ENCODE measurements at regions not wholly inside any gene's neighbourhood (a gene's known extent, or its start where the extent isn't known, plus 50 kb on each side); places are given as distances from the start of the nearest gene placed in this dataset.

GRCh38 chr5:89191374-89191773, 308.4 kb upstream of the MEF2C start:
- TF ChIP-seq, protein P1, sequence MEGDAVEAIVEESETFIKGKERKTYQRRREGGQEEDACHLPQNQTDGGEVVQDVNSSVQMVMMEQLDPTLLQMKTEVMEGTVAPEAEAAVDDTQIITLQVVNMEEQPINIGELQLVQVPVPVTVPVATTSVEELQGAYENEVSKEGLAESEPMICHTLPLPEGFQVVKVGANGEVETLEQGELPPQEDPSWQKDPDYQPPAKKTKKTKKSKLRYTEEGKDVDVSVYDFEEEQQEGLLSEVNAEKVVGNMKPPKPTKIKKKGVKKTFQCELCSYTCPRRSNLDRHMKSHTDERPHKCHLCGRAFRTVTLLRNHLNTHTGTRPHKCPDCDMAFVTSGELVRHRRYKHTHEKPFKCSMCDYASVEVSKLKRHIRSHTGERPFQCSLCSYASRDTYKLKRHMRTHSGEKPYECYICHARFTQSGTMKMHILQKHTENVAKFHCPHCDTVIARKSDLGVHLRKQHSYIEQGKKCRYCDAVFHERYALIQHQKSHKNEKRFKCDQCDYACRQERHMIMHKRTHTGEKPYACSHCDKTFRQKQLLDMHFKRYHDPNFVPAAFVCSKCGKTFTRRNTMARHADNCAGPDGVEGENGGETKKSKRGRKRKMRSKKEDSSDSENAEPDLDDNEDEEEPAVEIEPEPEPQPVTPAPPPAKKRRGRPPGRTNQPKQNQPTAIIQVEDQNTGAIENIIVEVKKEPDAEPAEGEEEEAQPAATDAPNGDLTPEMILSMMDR (IDR thresholded peaks at IDR 0.05), result no peak
- TF ChIP-seq POLR2A (IDR thresholded peaks at IDR 0.05), result no peak
